ENCODE measurements at regions not wholly inside any gene's neighbourhood (a gene's known extent, or its start where the extent isn't known, plus 50 kb on each side); places are given as distances from the start of the nearest gene placed in this dataset.
A peak's percentile ranks its signal among the peaks of the same experiment; 100 is the strongest.
"Not testable (repeated sequence)": the region's sequence is repeated elsewhere in the genome, so short reads cannot be mapped to it uniquely, and the experiment has no call there.

GRCh38 chr5:6083311-6083978 is 294.9 kb downstream of the MED10 start:
- no peak for DNase-seq (ENCODE audit: low read depth in 3 of 3, low spot score in 2 of 3)

- DNase-seq (ENCODE audit: low read depth in 3 of 3, low spot score in 2 of 3) = no peak
Measured at GRCh38 chr5:6082685-6083084, 295.7 kb downstream of the MED10 start.

- DNase-seq (ENCODE audit: low read depth in 3 of 3, low spot score in 2 of 3) = no peak
Measured at GRCh38 chr5:6081727-6082210, 296.6 kb downstream of the MED10 start.

- no peak for DNase-seq (ENCODE audit: low read depth in 3 of 3, low spot score in 2 of 3)
Measured at GRCh38 chr5:6080930-6081726, 297.2 kb downstream of the MED10 start.

GRCh38 chr5:6080436-6080835 is 297.9 kb downstream of the MED10 start:
- DNase-seq (ENCODE audit: low read depth in 3 of 3, low spot score in 2 of 3) = no peak

GRCh38 chr5:6078881-6079280 is 299.5 kb downstream of the MED10 start:
- DNase-seq (ENCODE audit: low read depth in 3 of 3, low spot score in 2 of 3) = no peak

GRCh38 chr5:6076341-6077239 is 301.8 kb downstream of the MED10 start:
- no peak for DNase-seq (ENCODE audit: low read depth in 3 of 3, low spot score in 2 of 3)

GRCh38 chr5:6072488-6072887 is 305.9 kb downstream of the MED10 start:
- DNase-seq (ENCODE audit: low read depth in 3 of 3, low spot score in 2 of 3) = not testable (repeated sequence)

GRCh38 chr5:6069496-6070185 is 308.7 kb downstream of the MED10 start:
- DNase-seq (ENCODE audit: low read depth in 3 of 3, low spot score in 2 of 3) = no peak

- no peak for DNase-seq (ENCODE audit: low read depth in 3 of 3, low spot score in 2 of 3)
Measured at GRCh38 chr5:6066016-6066415, 312.3 kb downstream of the MED10 start.

- DNase-seq (ENCODE audit: low read depth in 3 of 3, low spot score in 2 of 3) = no peak
Measured at GRCh38 chr5:6059137-6059800, 319.1 kb downstream of the MED10 start.

GRCh38 chr5:6058055-6058715 is 320.2 kb downstream of the MED10 start:
- no peak for DNase-seq (ENCODE audit: low read depth in 3 of 3, low spot score in 2 of 3)

GRCh38 chr5:6056280-6056679 is 322.1 kb downstream of the MED10 start:
- DNase-seq (ENCODE audit: low read depth in 3 of 3, low spot score in 2 of 3) = no peak

GRCh38 chr5:6049662-6050061 is 328.7 kb downstream of the MED10 start:
- no peak for DNase-seq (ENCODE audit: low read depth in 3 of 3, low spot score in 2 of 3)

GRCh38 chr5:6048746-6049145 is 329.6 kb downstream of the MED10 start:
- no peak for DNase-seq (ENCODE audit: low read depth in 3 of 3, low spot score in 2 of 3)

- DNase-seq (ENCODE audit: low read depth in 3 of 3, low spot score in 2 of 3) = peak in 1 of 3 donors; percentile 1
Measured at GRCh38 chr5:6046296-6046967, 331.9 kb downstream of the MED10 start.

- DNase-seq (ENCODE audit: low read depth in 3 of 3, low spot score in 2 of 3) = no peak
Measured at GRCh38 chr5:6043491-6044310, 334.6 kb downstream of the MED10 start.

GRCh38 chr5:6041977-6042550 is 336.3 kb downstream of the MED10 start:
- DNase-seq (ENCODE audit: low read depth in 3 of 3, low spot score in 2 of 3) = no peak
